Aorta (tissue), 5 donors: ENCODE measurements at regions not wholly inside any gene's neighbourhood (a gene's known extent, or its start where the extent isn't known, plus 50 kb on each side); places are given as distances from the start of the nearest gene placed in this dataset.

ENCODE experiments used
- ATAC-seq: fragments of 200-7000 bp; cut with Tn5 transposase; one replicate; pipeline ENCODE4 v1.9.1; 2022; ENCODE audit warnings: moderate library complexity; ENCODE audit not compliant: low FRiP score
- DNase-seq, 2 donors: peaks; one replicate each; pipeline ENCODE4 v3.0.0-alpha.2; 2020
- H3K27ac ChIP-seq, 2 donors: one replicate each; pipeline ENCODE4 v1.5.1; 2013; ENCODE audit warnings: low read length in 2 of 2, mild to moderate bottlenecking in 2 of 2, moderate library complexity in 2 of 2, control low read depth in 1 of 2, inconsistent platforms in 1 of 2, low read depth in 1 of 2
- H3K27me3 ChIP-seq, 2 donors: one replicate each; pipeline ENCODE4 v1.6.1; 2013; ENCODE audit warnings: control low read depth in 1 of 2, low read length in 1 of 2, mild to moderate bottlenecking in 1 of 2, moderate library complexity in 1 of 2; ENCODE audit not compliant: insufficient read depth in 2 of 2, control insufficient read depth in 1 of 2
- H3K36me3 ChIP-seq, 2 donors: one replicate each; pipeline ENCODE4 v1.6.1; 2013; ENCODE audit warnings: control low read depth in 1 of 2, low read length in 1 of 2, mild to moderate bottlenecking in 1 of 2; ENCODE audit not compliant: insufficient read depth in 2 of 2, control insufficient read depth in 1 of 2
- H3K4me1 ChIP-seq, 2 donors: one replicate each; pipeline ENCODE4 v1.6.1; 2013; ENCODE audit warnings: low read length in 2 of 2, control low read depth in 1 of 2, mild to moderate bottlenecking in 1 of 2, moderate library complexity in 1 of 2; ENCODE audit not compliant: insufficient read depth in 2 of 2, control insufficient read depth in 1 of 2
- H3K4me3 ChIP-seq, 2 donors: one replicate each; pipeline ENCODE4 v1.5.1; 2013; ENCODE audit warnings: low read length in 2 of 2, control low read depth in 1 of 2, mild to moderate bottlenecking in 1 of 2
- H3K9me3 ChIP-seq: one replicate; pipeline ENCODE4 v1.6.1; 2013; ENCODE audit warnings: mild to moderate bottlenecking, low read length; ENCODE audit not compliant: control insufficient read depth
- WGBS, 2 donors: extraction: QIAGEN DNeasy Blood & Tissue Kit; methylation state at CpG; one replicate each; pipeline ENCODE4 v1.1.7; 2013; 5-methylcytosine and 5-hydroxymethylcytosine counted together
- intact Hi-C, 2 donors: fragments of 100-400 bp; cut with DNase I; formaldehyde crosslinking; loops; one replicate each; pipeline versions ENCODE4 v1.14.2 to v1.15.0; 2022
- donor health status: healthy with polysubstance abuse.
- donor health status: Bipolar disorder and iron deficiency.
- donor health status: DM: no; HTN: no; CAD: no.
- donor health status: DM: no; HTN: no; CAD: no.
- donor health status: DM: yes; HTN: yes; CAD: no.

DNA sequence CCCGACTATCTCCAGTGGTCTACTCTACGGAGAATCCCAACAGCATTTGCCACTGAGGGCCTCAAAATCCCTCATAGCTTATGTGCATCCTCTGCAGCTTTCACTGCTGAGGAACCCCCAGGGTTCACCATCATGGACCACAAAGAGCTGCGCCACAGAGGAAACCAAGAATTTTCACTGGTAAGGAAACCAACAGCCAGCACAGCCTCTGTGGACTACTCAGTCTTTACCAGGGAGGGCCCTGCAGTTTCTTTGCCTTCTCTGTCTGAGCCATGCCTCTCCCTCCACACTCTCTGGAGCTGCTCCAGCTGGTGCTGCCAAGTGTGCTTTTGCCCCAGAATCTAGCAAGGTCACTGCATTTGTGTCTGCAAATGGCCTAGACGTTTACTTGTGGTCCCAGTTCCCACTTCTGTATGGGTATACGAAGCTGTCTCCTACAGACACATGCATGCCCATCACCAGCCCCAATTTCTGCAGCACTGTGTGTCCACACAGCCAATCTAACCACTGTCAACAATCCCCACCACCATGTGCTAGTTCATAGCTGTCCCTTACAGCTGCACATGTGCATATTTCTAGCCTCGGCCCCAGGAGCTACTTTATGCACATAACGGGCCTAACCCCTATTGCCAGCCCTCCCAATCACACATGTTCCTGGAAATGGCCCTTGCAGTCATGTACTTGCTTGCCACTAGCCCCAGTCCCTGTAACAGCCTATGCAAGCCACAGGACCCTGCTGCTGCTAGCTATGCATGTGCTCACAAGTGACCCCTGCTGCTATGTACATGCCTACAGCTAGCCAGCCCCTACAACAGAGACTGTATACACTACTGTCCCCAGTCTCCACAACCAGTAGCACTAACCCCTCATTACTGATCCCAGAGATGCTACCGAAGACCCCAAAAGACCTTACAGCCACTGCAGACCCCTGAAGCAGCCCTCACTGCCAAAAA, 1437.4 kb downstream of the CDH11 start:
- Histone ChIP-seq H3K27me3 (peaks cover 0 to 2% of the 10 kb centered on the region in 2 donors), H3K27ac (no peak overlapping the region), H3K9me3 (peaks cover 4% of the 10 kb centered on the region), H3K4me3 (no peak overlapping the region), H3K4me1 (no peaks in the 10 kb centered on the region), H3K36me3 (no peaks in the 10 kb centered on the region)
- 73 to 74% methylated on average over 8 of the region's 8 CpGs for WGBS, 2 donors
- DNase-seq = no peak
- intact Hi-C loops = no loop called here
- no peak for ATAC-seq

GRCh38 chr16:63682844-63683243, 1439.0 kb downstream of the CDH11 start:
- Histone ChIP-seq H3K27ac (no peak overlapping the region), H3K9me3 (peaks cover 4% of the 10 kb centered on the region), H3K27me3 (peaks cover 0 to 2% of the 10 kb centered on the region in 2 donors), H3K36me3 (no peaks in the 10 kb centered on the region), H3K4me3 (no peak overlapping the region), H3K4me1 (no peaks in the 10 kb centered on the region)
- WGBS, 2 donors = 62 to 64% methylated on average over 3 of the region's 3 CpGs
- ATAC-seq = no peak
- DNase-seq = no peak
- intact Hi-C loops = no loop called here

DNA sequence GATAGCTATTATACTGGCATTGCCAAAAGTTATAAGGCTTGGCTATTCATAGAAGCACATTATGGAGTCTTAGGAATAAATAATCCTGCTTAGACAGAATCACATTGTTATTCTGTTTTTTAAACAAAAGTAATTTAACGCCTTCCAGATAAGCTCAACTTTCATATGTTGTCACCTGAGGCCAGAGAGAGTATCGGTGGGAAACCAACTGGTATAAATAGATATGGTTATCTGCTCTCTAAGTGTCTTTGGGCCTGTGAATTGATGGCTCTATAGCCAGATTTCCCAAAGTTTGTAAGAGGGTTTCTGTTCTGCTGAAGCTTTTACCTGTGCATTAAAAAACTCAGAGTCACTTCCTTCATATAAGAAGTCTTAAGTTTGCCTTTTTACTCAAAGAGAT, 1449.4 kb downstream of the CDH11 start:
- no peak for ATAC-seq
- no peak for DNase-seq

DNA sequence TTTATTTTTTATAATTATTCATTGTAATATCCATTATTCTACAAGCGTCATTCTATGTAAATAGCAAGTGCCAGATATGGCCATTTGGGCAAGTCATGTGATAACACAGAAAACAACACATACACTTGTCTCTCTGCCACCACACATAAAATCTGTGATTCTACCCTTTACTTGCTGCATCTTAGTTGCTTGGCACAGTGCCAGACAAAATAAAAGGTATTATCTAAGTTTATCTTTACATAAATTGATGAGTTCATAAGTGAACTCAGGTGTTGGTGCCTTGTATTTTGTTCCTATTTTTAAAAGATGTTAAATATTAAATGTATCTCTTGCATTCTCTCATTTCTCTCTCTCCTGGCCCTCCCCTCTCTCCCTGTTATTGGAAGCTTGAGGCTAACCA, 1458.7 kb downstream of the CDH11 start:
- no peak overlapping the region for H3K27ac ChIP-seq
- no peaks in the 10 kb centered on the region for H3K4me1 ChIP-seq
- no peaks in the 10 kb centered on the region for H3K9me3 ChIP-seq
- H3K4me3 ChIP-seq = no peak overlapping the region
- no peak for DNase-seq
- H3K36me3 ChIP-seq = no peaks in the 10 kb centered on the region
- intact Hi-C loops = no loop called here
- H3K27me3 ChIP-seq = no peaks in the 10 kb centered on the region
- ATAC-seq = no peak
- WGBS, 2 donors = 86 to 97% methylated on average over 1 of the region's 1 CpG

More for the DNA sequence above, 1449.4 kb downstream of the CDH11 start:
- intact Hi-C loops = no loop called here
- H3K27ac ChIP-seq = no peak overlapping the region
- H3K27me3 ChIP-seq = no peaks in the 10 kb centered on the region
- no peaks in the 10 kb centered on the region for H3K9me3 ChIP-seq
- no peak overlapping the region for H3K4me3 ChIP-seq
- H3K36me3 ChIP-seq = no peaks in the 10 kb centered on the region
- 52 to 61% methylated on average over 2 of the region's 2 CpGs for WGBS, 2 donors
- H3K4me1 ChIP-seq = no peaks in the 10 kb centered on the region

- intact Hi-C loops = no loop called here
- no peaks in the 10 kb centered on the region for H3K36me3 ChIP-seq
- no peaks in the 10 kb centered on the region for H3K9me3 ChIP-seq
- DNase-seq (no peak), ATAC-seq (no peak)
- no peak overlapping the region for H3K4me3 ChIP-seq
- no peaks in the 10 kb centered on the region for H3K27me3 ChIP-seq
- no peaks in the 10 kb centered on the region for H3K4me1 ChIP-seq
- 84 to 87% methylated on average over 4 of the region's 4 CpGs for WGBS, 2 donors
- H3K27ac ChIP-seq = no peak overlapping the region
These were observed 1466.0 kb downstream of the CDH11 start for GRCh38 chr16:63655846-63656245.

- Histone ChIP-seq H3K27ac (no peak overlapping the region), H3K4me3 (no peak overlapping the region), H3K27me3 (no peaks in the 10 kb centered on the region), H3K4me1 (no peaks in the 10 kb centered on the region), H3K9me3 (no peaks in the 10 kb centered on the region), H3K36me3 (no peaks in the 10 kb centered on the region)
- 69 to 70% methylated on average over 6 of the region's 6 CpGs for WGBS, 2 donors
- ATAC-seq (no peak), DNase-seq (no peak)
- intact Hi-C loops = no loop called here
These were observed 1468.6 kb downstream of the CDH11 start for GRCh38 chr16:63653044-63653839.

DNA sequence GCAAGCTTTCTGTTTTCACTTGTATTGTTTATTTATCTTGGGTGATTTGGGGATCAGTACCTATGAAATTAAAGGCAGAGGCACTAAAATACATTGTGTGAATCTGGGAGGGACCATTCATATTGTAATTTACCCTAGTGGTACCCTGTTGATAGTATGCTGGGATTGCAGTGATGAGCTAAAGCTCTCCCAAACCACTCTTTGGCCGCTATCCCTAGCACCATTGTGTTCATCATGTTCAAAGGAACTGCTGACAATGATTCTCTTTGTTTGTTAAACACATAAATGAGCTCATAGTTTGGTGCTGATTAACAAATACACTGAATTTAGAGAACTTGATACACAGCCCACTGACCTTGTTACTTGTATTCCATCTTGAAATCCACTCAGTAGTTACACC, 1469.8 kb downstream of the CDH11 start:
- no peak overlapping the region for H3K27ac ChIP-seq
- H3K36me3 ChIP-seq = no peaks in the 10 kb centered on the region
- ATAC-seq (no peak), DNase-seq (no peak)
- intact Hi-C loops = no loop called here
- H3K9me3 ChIP-seq = no peaks in the 10 kb centered on the region
- H3K4me3 ChIP-seq = no peak overlapping the region
- WGBS, 2 donors = 79 to 87% methylated on average over 1 of the region's 1 CpG
- no peaks in the 10 kb centered on the region for H3K4me1 ChIP-seq
- H3K27me3 ChIP-seq = no peaks in the 10 kb centered on the region

GRCh38 chr16:63650550-63650949, 1471.3 kb downstream of the CDH11 start:
- H3K27me3 ChIP-seq = no peaks in the 10 kb centered on the region

More at GRCh38 chr16:63650550-63650949, 1471.3 kb downstream of the CDH11 start:
- Histone ChIP-seq H3K36me3 (no peaks in the 10 kb centered on the region), H3K4me3 (no peak overlapping the region), H3K27ac (no peak overlapping the region), H3K9me3 (no peaks in the 10 kb centered on the region), H3K4me1 (no peaks in the 10 kb centered on the region)
- intact Hi-C loops = no loop called here
- DNase-seq (no peak), ATAC-seq (no peak)
- 76 to 80% methylated on average over 4 of the region's 4 CpGs for WGBS, 2 donors
